ENCODE measurements at regions not wholly inside any gene's neighbourhood (a gene's known extent, or its start where the extent isn't known, plus 50 kb on each side); places are given as distances from the start of the nearest gene placed in this dataset.

DNA sequence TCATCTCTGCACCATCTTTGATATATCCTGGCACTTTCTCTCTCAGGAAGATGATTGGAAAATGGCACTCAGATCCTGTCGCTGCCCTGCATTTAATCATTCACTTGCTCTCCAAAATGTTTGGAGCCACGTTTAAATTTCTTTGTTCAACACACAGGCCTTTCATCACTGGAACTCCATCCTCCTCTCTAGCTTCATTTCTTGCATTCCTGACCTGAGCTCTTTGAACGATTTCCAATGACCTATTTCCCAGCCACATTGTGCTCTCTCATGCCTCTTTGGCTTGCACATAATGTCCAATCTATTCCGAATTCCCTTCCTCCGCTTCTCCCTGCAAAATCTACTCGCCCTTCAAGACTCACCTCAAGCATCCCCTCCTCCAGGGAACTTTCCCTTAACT is 287.4 kb upstream of the NBEA start:
- DNase-seq (no peak), ATAC-seq (ENCODE audit: low read depth) (no peak)
- Histone ChIP-seq H4K20me1 (ENCODE audit: control insufficient read depth, insufficient read depth, low read length, poor library complexity, severe bottlenecking) (no peaks in the 10 kb centered on the region), H3K27ac (ENCODE audit: low read length in 2 of 2) (no peak overlapping the region), H3K9ac (ENCODE audit: low read length) (no peak overlapping the region), H3K79me2 (ENCODE audit: control insufficient read depth, insufficient read depth, low read length) (no peaks in the 10 kb centered on the region), H3K4me1 (ENCODE audit: control insufficient read depth in 2 of 2, insufficient read depth in 2 of 2, low read length in 2 of 2) (no peaks in the 10 kb centered on the region), H3K4me3 (ENCODE audit: control extremely low read depth in 1 of 5, extremely low read depth in 1 of 5, insufficient read depth in 1 of 5, low read depth in 2 of 5, low read length in 4 of 5) (no peak overlapping the region), H3K9me3 (ENCODE audit: control extremely low read depth in 1 of 3, control insufficient read depth in 2 of 3, insufficient read depth in 1 of 3, low read length in 2 of 3) (peaks cover 0 to 12% (median 1%) of the 10 kb centered on the region in 3 donors), H2AFZ (ENCODE audit: insufficient read depth, low read depth, low read length, poor library complexity, severe bottlenecking) (no peak overlapping the region), H3K27me3 (replicated peaks in 1 of 4; ENCODE audit: control extremely low read depth in 1 of 4, control insufficient read depth in 3 of 4, insufficient read depth in 4 of 4, low read length in 3 of 4) (no peaks in the 10 kb centered on the region), H3K4me2 (replicated peaks; ENCODE audit: low read depth, low read length, poor library complexity, severe bottlenecking) (no peak overlapping the region), H3K36me3 (replicated peaks in 1 of 2; ENCODE audit: control extremely low read depth in 1 of 2, control insufficient read depth in 1 of 2, extremely low read depth in 1 of 2, insufficient read depth in 2 of 2, low read length in 1 of 2) (no peaks in the 10 kb centered on the region)
- ChIA-PET POLR2A (no interaction called here), CTCF (no interaction called here)
- intact Hi-C loops (cut with micrococcal nuclease): no loop called here
- H3K4me3 Mint-ChIP-seq: no peak overlapping the region
- H3K9me3 Mint-ChIP-seq (ENCODE audit: insufficient read depth): peaks cover 2% of the 10 kb centered on the region
- H3K4me1 Mint-ChIP-seq: no peaks in the 10 kb centered on the region
- H3K27ac Mint-ChIP-seq: no peak overlapping the region
- H3K27me3 Mint-ChIP-seq: no peaks in the 10 kb centered on the region
- 81% methylated on average over 4 of the region's 6 CpGs for WGBS (ENCODE audit: insufficient coverage)
- no peak for TF ChIP-seq EZH2 (IDR thresholded peaks at IDR 0.05; ENCODE audit: borderline replicate concordance, insufficient read depth, low read depth, low read length, poor library complexity, severe bottlenecking)
- TF ChIP-seq, protein P1, sequence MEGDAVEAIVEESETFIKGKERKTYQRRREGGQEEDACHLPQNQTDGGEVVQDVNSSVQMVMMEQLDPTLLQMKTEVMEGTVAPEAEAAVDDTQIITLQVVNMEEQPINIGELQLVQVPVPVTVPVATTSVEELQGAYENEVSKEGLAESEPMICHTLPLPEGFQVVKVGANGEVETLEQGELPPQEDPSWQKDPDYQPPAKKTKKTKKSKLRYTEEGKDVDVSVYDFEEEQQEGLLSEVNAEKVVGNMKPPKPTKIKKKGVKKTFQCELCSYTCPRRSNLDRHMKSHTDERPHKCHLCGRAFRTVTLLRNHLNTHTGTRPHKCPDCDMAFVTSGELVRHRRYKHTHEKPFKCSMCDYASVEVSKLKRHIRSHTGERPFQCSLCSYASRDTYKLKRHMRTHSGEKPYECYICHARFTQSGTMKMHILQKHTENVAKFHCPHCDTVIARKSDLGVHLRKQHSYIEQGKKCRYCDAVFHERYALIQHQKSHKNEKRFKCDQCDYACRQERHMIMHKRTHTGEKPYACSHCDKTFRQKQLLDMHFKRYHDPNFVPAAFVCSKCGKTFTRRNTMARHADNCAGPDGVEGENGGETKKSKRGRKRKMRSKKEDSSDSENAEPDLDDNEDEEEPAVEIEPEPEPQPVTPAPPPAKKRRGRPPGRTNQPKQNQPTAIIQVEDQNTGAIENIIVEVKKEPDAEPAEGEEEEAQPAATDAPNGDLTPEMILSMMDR (IDR thresholded peaks at IDR 0.05): no peak

- H3K4me1 Mint-ChIP-seq: no peaks in the 10 kb centered on the region
- no peak for ATAC-seq (ENCODE audit: low read depth)
- Histone ChIP-seq H2AFZ (ENCODE audit: insufficient read depth, low read depth, low read length, poor library complexity, severe bottlenecking) (no peak overlapping the region), H3K9me3 (ENCODE audit: control extremely low read depth in 1 of 3, control insufficient read depth in 2 of 3, insufficient read depth in 1 of 3, low read length in 2 of 3) (peaks cover 0 to 10% (median 1%) of the 10 kb centered on the region in 3 donors), H3K9ac (ENCODE audit: low read length) (no peak overlapping the region), H4K20me1 (ENCODE audit: control insufficient read depth, insufficient read depth, low read length, poor library complexity, severe bottlenecking) (no peaks in the 10 kb centered on the region), H3K4me3 (ENCODE audit: control extremely low read depth in 1 of 5, extremely low read depth in 1 of 5, insufficient read depth in 1 of 5, low read depth in 2 of 5, low read length in 4 of 5) (no peak overlapping the region), H3K79me2 (ENCODE audit: control insufficient read depth, insufficient read depth, low read length) (no peaks in the 10 kb centered on the region), H3K4me2 (replicated peaks; ENCODE audit: low read depth, low read length, poor library complexity, severe bottlenecking) (no peak overlapping the region), H3K27ac (ENCODE audit: low read length in 2 of 2) (no peak overlapping the region), H3K36me3 (replicated peaks in 1 of 2; ENCODE audit: control extremely low read depth in 1 of 2, control insufficient read depth in 1 of 2, extremely low read depth in 1 of 2, insufficient read depth in 2 of 2, low read length in 1 of 2) (no peaks in the 10 kb centered on the region), H3K27me3 (replicated peaks in 1 of 4; ENCODE audit: control extremely low read depth in 1 of 4, control insufficient read depth in 3 of 4, insufficient read depth in 4 of 4, low read length in 3 of 4) (no peaks in the 10 kb centered on the region), H3K4me1 (ENCODE audit: control insufficient read depth in 2 of 2, insufficient read depth in 2 of 2, low read length in 2 of 2) (no peaks in the 10 kb centered on the region)
- no peak overlapping the region for H3K27ac Mint-ChIP-seq
- H3K9me3 Mint-ChIP-seq (ENCODE audit: insufficient read depth): peaks cover 7% of the 10 kb centered on the region
- DNase-seq: no peak
- CTCF ChIA-PET: no interaction called here
- H3K4me3 Mint-ChIP-seq: no peak overlapping the region
- no peaks in the 10 kb centered on the region for H3K27me3 Mint-ChIP-seq
- POLR2A ChIA-PET: no interaction called here
- no peak for TF ChIP-seq EZH2 (IDR thresholded peaks at IDR 0.05; ENCODE audit: borderline replicate concordance, insufficient read depth, low read depth, low read length, poor library complexity, severe bottlenecking)
- TF ChIP-seq, protein P1 (IDR thresholded peaks at IDR 0.05): no peak
- intact Hi-C loops (cut with micrococcal nuclease): no loop called here
Observed at GRCh38 chr13:34655554-34655953, 286.5 kb upstream of the NBEA start.
